GM12872 (cell line): ENCODE measurements at regions not wholly inside any gene's neighbourhood (a gene's known extent, or its start where the extent isn't known, plus 50 kb on each side); places are given as distances from the start of the nearest gene placed in this dataset.

ENCODE experiments used
- TF ChIP-seq, protein P1 (sequence below): IDR thresholded peaks from 3 replicates; pipeline ENCODE4 v1.5.1; 2011; ENCODE audit warnings: low read depth, mild to moderate bottlenecking, low read length, moderate library complexity; ENCODE audit not compliant: insufficient read depth

DNA sequence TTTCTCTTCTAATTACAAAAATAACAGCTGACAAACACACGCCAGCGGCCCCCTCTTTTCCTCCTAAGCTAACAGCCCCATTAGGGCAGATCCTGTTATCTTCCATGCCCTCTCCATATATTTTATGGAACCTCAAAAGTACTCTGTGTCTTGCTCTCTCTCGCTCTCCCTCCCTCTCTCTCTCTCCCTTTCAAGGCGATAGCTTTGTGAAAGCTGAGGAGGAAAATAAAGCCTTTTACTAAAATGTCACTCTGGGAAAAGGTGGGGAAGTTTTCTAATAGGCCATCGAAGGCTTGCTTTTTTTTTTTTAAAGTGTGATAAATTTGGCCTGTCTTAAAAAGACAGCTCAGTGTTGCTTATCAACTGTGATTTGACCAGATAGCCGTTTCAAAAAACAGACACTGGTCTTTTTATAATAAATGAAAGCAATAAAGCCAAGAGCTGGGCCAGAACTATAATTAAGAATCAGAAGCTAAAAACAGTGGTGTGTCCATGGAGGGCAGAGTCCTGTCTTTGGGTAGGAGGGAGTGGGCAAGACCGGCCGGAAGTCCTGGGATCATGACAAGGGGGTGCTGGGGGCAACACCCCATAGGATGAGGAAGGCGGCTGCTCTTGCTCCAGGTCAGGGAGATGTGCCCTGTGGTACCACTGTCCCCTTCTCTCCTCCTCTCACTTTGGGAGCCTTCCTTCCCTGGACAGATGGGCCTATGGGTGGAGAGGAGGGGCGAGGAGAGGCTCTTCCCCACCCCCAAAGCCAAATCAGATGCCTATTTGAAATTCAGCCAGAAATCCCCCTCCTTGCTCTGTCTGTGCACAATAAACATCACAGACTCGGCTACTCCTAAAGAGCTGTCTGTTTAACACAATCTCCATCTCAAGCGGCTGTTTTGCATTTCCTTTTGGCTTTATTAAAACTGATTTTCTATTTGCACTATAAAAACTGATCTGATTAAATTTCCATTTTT lies 267.2 kb downstream of the BUD13 start:
- TF ChIP-seq, protein P1, sequence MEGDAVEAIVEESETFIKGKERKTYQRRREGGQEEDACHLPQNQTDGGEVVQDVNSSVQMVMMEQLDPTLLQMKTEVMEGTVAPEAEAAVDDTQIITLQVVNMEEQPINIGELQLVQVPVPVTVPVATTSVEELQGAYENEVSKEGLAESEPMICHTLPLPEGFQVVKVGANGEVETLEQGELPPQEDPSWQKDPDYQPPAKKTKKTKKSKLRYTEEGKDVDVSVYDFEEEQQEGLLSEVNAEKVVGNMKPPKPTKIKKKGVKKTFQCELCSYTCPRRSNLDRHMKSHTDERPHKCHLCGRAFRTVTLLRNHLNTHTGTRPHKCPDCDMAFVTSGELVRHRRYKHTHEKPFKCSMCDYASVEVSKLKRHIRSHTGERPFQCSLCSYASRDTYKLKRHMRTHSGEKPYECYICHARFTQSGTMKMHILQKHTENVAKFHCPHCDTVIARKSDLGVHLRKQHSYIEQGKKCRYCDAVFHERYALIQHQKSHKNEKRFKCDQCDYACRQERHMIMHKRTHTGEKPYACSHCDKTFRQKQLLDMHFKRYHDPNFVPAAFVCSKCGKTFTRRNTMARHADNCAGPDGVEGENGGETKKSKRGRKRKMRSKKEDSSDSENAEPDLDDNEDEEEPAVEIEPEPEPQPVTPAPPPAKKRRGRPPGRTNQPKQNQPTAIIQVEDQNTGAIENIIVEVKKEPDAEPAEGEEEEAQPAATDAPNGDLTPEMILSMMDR, result no peak

GRCh38 chr11:116504541-116505297 lies 268.1 kb downstream of the BUD13 start:
- TF ChIP-seq, protein P1, result no peak

- TF ChIP-seq, protein P1, result no peak
These were observed 269.3 kb downstream of the BUD13 start for GRCh38 chr11:116503216-116504160.

GRCh38 chr11:116502641-116503061 lies 270.1 kb downstream of the BUD13 start:
- TF ChIP-seq, protein P1, result no peak

DNA sequence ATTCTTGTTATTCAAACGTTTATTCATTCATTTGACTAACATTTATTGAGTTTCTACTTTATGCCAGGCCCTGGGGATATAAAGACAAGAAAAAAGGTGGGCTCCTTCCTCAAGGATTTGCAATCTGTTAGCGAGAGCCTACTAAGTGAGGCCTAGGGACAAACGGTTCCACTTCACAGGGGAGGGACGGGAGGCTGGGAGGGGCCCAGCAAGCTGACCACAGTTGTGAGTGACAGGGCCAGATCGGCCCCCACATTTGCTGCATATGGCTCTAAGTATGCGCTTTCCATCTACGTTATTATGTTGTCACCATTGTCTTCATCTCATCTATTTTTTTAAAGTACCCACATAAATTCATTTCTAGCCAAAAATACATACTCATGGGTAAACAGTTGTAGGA lies 271.1 kb downstream of the BUD13 start:
- TF ChIP-seq, protein P1, result no peak

DNA sequence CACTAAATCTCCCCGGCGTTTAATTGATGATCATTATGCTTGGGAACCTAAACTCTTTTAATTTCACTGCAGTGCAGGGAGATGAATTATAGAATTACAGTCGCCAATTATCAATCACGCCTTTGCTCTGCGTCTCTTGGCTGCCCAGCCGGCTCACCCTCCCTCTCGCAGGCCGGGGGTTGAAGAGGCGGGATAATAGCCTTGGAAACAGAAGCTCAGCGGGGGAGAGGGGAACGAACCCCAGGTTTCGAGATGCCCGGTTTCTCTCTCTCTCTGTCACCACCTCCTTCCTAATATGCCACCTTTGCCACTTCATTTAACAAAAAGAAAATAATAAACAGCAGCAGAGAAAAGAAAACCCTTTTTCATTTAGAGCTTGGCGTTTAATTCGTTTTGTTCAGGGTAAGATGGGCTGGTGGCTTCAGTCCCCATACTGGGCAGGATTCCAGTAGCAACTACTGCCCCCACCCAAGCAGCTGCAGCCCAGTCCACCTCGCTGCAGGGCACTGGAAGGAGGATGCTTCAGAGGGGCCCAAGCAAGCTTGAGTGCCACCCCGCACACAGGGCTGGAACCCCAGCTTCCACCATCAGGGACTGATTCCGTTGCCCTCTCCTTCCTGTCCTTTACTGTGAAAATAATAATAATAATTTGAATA lies 271.7 kb downstream of the BUD13 start:
- TF ChIP-seq, protein P1, result no peak
